Rectal smooth muscle tissue (tissue), 1 donor: ENCODE measurements at regions not wholly inside any gene's neighbourhood (a gene's known extent, or its start where the extent isn't known, plus 50 kb on each side); places are given as distances from the start of the nearest gene placed in this dataset.

Experiments used
- H3K27ac ChIP-seq: one replicate; pipeline ENCODE4 v1.7.0; 2013; ENCODE audit warnings: low read depth, low read length, inconsistent platforms
- H3K27me3 ChIP-seq: one replicate; pipeline ENCODE4 v1.7.0; 2013; ENCODE audit warnings: low read length; ENCODE audit not compliant: control insufficient read depth, insufficient read depth
- H3K36me3 ChIP-seq: one replicate; pipeline ENCODE4 v1.7.0; 2013; ENCODE audit warnings: low read length; ENCODE audit not compliant: control insufficient read depth, insufficient read depth
- H3K4me1 ChIP-seq: one replicate; pipeline ENCODE4 v1.7.0; 2013; ENCODE audit warnings: low read length; ENCODE audit not compliant: control insufficient read depth, insufficient read depth
- H3K4me3 ChIP-seq: one replicate; pipeline ENCODE4 v1.7.0; 2013; ENCODE audit warnings: low read length
- H3K9ac ChIP-seq: one replicate; pipeline ENCODE4 v1.7.0; 2013; ENCODE audit warnings: low read length

DNA sequence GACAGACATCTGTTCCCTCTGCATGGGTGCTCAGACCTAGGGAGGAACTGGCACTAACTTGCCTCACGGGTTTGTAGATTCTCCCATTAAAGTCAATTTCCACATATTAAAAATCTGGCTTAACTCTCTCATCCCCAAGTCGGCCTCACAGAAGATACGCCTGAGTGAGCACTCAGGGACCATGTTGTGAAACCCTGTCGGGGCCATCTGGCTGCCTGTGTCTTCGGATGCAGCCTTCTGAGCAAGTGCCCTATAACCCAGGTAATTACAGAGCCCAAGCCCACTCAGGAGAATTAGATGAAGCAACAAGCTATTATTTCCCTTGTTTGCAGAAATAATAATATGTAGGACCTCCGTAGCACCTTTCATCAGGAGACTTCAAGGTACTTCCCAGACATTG is 219.3 kb upstream of the GLI3 start:
- H3K4me3 ChIP-seq: no peak overlapping the region
- no peak overlapping the region for H3K9ac ChIP-seq
- no peaks in the 10 kb centered on the region for H3K36me3 ChIP-seq
- no peak overlapping the region for H3K27ac ChIP-seq
- H3K27me3 ChIP-seq: no peaks in the 10 kb centered on the region
- peaks cover 19% of the 10 kb centered on the region for H3K4me1 ChIP-seq

DNA sequence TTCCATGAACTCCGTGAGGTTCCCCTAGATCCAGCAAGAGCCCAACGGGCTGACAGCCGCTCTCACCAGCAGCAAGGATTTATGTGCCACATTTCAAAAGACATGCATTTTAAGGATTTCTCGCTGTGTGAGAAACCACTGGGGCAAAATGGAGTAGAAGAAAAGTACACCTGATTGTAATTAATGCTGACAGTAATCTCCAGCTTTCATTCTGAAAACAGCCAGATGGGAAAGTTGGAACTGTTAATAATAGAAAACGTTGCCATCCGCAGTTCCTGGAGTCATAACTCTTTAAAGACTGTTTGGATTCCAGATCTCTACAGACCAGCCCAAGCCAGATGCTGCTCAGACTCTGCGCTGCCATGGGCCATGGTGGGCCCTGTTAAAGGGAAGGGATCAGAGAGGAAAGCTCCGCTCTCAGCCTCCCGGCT is 216.9 kb upstream of the GLI3 start:
- Histone ChIP-seq H3K4me1 (peaks cover 21% of the 10 kb centered on the region), H3K27ac (peak overlapping the region; percentile 68), H3K9ac (no peak overlapping the region), H3K4me3 (no peak overlapping the region), H3K27me3 (no peaks in the 10 kb centered on the region), H3K36me3 (no peaks in the 10 kb centered on the region)

DNA sequence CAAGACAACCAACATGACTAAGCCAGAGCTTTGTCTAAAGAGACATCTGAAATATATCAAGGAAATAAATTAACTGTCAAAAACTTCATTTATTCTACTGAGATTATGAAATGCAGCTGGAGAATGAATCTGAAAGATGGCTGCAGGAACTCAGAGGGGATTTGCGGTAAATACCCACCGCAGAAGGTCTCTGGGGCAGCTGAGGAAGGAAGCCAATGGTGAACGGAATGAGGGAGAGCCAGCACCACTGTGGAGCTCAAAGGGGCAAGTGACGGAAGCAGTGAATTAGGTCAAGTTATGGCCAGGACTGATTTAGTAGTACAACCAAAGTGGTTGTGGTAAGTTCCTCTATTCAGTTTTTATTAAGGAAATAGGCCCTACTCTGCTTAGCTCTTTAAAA is 215.3 kb upstream of the GLI3 start:
- Histone ChIP-seq H3K27ac (no peak overlapping the region), H3K36me3 (no peaks in the 10 kb centered on the region), H3K27me3 (no peaks in the 10 kb centered on the region), H3K4me1 (peaks cover 19% of the 10 kb centered on the region), H3K4me3 (no peak overlapping the region), H3K9ac (no peak overlapping the region)

DNA sequence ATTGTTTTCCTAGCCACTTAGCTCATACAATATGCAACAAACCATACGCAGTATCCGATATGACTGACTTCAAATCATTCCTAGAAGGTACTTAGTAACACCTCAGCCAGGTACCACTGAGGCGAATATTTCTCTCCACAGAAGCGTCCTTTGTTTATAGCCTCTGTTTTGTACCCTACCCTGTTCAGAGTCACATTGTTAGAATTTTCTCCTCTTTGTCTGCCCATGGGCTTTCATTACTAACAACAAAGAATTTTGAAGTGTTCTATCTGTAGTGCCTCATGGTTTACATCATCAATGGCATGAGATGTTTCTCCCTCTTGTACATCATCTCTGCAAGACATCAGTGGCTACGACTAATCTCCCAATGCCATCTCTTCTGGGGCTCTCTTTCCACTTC is 212.4 kb upstream of the GLI3 start:
- H3K36me3 ChIP-seq: no peaks in the 10 kb centered on the region
- peaks cover 20% of the 10 kb centered on the region for H3K4me1 ChIP-seq
- H3K4me3 ChIP-seq: no peak overlapping the region
- H3K27ac ChIP-seq: no peak overlapping the region
- no peak overlapping the region for H3K9ac ChIP-seq
- no peaks in the 10 kb centered on the region for H3K27me3 ChIP-seq

DNA sequence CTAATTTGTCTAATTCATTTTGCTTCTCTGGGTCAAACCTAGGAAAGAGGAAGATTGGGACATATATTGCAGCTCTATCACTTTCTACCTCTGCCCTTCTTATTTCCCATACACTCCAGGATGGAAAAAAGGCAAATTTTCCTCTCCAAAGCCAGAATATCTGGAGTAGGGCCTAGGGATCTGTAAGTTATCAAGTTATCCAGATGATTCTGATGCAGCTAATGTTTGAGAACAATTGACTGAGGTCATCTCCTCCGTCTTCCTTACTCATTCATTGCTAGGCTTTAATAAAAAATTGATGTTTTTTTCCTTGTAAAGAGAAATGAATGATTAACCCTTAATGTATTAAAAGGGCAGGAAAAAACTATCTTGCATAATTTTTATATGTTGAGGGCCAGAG is 211.9 kb upstream of the GLI3 start:
- Histone ChIP-seq H3K9ac (no peak overlapping the region), H3K4me3 (no peak overlapping the region), H3K27me3 (no peaks in the 10 kb centered on the region), H3K27ac (no peak overlapping the region), H3K36me3 (no peaks in the 10 kb centered on the region), H3K4me1 (peaks cover 16% of the 10 kb centered on the region)

DNA sequence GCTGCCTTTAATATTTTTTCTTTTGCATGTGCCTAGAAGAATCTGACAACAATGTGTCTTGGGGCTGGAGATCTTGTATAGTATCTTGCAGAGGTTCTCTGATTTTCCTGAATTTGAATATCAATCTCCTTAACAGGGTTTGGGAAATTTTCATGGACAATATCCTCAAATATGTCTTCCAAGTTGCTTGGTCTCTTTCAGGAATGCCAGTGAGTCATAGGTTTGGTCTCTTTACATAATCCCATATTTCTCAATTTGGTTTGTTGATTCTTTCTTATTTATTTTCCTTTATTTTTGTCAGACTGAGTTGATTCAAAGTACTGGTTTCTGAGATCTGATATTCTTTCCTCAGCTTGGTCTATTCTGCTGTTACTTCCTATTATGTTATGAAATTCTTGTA is 208.7 kb upstream of the GLI3 start:
- Histone ChIP-seq H3K27ac (no peak overlapping the region), H3K27me3 (no peaks in the 10 kb centered on the region), H3K4me1 (peaks cover 6% of the 10 kb centered on the region), H3K9ac (no peak overlapping the region), H3K36me3 (no peaks in the 10 kb centered on the region), H3K4me3 (no peak overlapping the region)

DNA sequence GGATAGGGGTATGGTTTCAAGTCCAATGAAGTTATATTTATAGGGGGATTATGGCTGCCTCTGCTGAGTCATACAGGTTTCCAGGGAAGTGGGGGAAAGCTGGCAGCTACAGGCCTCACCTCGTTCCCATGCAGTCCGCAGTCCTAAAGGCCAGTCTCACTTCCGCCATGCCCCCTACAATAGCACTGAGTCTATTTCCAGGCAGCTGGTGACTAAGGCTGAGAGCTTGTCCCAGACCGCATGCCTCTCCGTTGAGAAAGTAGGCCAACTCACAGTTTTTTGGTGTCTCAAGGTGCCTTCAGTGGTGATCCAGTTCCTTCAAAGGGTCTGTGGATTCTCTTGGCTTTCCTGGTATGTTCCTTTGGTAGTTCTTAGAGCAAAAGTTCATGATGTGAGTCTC is 203.9 kb upstream of the GLI3 start:
- no peaks in the 10 kb centered on the region for H3K36me3 ChIP-seq
- no peak overlapping the region for H3K27ac ChIP-seq
- no peak overlapping the region for H3K9ac ChIP-seq
- H3K27me3 ChIP-seq: no peaks in the 10 kb centered on the region
- no peak overlapping the region for H3K4me3 ChIP-seq
- H3K4me1 ChIP-seq: peaks cover 3% of the 10 kb centered on the region

DNA sequence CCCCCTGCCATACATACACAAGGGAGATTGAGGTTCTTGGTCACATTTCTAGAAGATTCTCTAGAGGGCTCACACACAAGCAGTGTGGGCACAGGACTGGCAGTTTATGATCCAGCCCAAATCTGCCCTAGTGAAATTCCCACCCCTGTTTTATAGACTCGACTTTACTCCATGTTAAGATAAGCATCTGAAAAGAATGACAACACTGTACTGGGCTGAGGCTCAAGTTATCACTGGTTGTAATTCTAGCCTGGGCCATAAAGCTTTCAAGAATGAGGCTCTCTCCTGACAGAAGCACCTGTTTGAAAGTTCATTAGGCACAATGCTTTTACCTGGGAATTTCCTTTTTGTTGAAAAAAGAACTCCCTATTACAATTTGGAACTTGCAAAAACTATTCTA is 195.6 kb upstream of the GLI3 start:
- Histone ChIP-seq H3K27me3 (no peaks in the 10 kb centered on the region), H3K27ac (peak overlapping the region; percentile 1), H3K9ac (no peak overlapping the region), H3K4me1 (no peaks in the 10 kb centered on the region), H3K4me3 (no peak overlapping the region), H3K36me3 (no peaks in the 10 kb centered on the region)

DNA sequence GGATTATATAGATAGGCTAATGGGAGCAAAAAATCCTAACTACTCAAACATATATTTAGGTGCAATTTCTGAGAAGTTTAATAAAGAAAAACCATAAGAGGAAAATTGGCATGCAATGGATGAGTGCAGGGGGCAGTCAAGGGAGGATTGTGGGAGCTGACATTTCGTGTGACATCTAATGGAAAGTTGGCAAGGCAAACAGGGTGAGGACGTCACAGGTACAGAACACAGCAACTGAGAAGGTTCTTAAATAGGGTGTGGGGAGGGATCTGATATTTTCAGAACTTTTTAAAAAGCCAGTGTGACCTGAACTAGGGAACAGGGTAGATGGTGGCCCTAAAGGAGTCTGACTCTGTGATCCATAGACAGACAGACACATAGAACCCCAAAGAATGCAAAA is 194.9 kb upstream of the GLI3 start:
- H3K36me3 ChIP-seq: no peaks in the 10 kb centered on the region
- H3K27ac ChIP-seq: no peak overlapping the region
- no peak overlapping the region for H3K4me3 ChIP-seq
- H3K4me1 ChIP-seq: no peaks in the 10 kb centered on the region
- H3K27me3 ChIP-seq: no peaks in the 10 kb centered on the region
- no peak overlapping the region for H3K9ac ChIP-seq

DNA sequence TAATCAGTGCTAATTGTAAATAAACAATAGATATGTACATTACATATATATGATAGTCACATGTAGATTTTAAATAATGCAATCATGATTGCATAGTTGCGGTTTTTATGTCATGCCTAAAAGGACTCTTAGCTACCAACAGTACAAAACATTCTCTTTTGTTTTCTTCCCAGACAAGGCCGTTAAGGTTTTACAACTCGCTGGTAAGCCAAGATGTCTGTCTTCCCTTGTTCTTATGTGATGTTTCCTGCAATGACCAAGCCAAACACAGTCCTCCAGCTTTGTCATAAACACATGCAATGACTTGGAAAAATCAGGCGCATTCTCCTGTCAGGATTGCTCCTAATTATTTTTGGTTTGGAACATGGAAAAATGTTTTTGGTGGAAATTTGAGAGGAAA is 192.3 kb upstream of the GLI3 start:
- Histone ChIP-seq H3K27ac (peak overlapping the region; percentile 56), H3K36me3 (no peaks in the 10 kb centered on the region)

DNA sequence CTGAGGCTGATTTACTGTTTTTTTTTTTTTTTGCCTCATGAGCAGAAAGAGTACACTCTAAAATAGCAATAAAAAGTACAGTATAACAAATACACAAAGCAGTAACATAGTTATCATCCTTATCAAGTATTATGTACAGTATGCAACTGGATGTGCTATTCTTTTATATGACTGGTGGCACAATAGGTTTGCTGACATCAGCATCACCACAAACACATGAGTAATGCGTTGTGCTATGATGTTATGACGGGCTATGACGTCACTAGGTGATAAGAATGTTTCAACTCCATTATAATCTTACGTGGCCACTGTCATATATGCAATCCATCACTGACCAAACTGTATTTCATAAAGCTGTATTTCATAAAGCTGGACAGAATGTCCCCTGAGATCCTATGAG is 189.2 kb upstream of the GLI3 start:
- H3K4me1 ChIP-seq: no peaks in the 10 kb centered on the region
- no peak overlapping the region for H3K27ac ChIP-seq
- H3K9ac ChIP-seq: no peak overlapping the region

More for the DNA sequence above, 192.3 kb upstream of the GLI3 start:
- no peaks in the 10 kb centered on the region for H3K27me3 ChIP-seq
- no peak overlapping the region for H3K4me3 ChIP-seq
- H3K9ac ChIP-seq: no peak overlapping the region
- H3K4me1 ChIP-seq: no peaks in the 10 kb centered on the region

DNA sequence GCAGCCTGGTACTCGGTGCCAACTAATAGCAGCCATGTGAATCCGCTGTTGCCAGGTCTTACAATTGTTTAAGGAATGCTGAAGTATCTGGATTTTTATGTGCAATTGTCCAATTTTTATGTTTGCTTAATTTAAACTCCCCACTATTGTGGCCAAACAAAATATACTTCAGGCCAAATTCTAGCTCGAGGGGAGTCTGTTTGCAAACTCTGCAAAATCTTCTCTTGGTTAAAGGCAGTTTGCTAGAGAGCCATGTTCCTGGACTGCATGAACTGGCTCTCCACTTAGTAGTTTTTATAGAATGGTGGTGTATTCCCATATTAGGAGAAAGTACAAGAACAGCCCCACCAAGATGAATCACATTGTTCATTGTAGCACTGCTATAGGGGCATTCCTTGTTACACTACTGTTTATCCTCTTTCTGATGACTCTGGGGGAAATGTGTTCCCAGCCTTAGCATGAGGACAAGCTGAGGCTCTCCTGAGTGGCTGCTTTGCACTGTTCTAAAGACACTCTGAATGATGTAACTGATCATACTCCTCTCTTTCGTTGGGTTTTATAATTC is 178.0 kb upstream of the GLI3 start:
- Histone ChIP-seq H3K36me3 (no peaks in the 10 kb centered on the region), H3K27ac (no peak overlapping the region), H3K9ac (no peak overlapping the region), H3K27me3 (no peaks in the 10 kb centered on the region), H3K4me1 (no peaks in the 10 kb centered on the region), H3K4me3 (no peak overlapping the region)

More for the DNA sequence above, 189.2 kb upstream of the GLI3 start:
- Histone ChIP-seq H3K27me3 (no peaks in the 10 kb centered on the region), H3K36me3 (no peaks in the 10 kb centered on the region), H3K4me3 (no peak overlapping the region)

DNA sequence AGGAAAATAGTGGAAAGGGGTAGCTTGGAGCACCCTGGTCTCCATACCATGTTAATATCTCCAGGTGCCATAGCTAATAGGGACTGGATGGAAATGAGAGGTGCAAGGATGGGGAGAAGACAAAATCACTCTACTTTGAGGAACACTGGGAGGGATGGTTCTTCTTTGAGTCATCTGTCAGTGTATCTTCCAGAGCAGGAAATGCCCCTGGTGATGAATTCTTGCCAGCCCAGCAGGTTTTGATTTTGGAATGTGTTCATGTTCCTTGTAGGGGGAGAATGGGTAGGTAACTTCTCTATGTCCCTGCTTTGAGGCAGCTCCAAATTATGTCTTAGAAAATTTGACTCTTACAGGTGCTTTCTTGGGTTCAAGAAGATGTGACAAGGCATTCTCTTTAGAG is 177.0 kb upstream of the GLI3 start:
- no peaks in the 10 kb centered on the region for H3K36me3 ChIP-seq
- no peak overlapping the region for H3K9ac ChIP-seq
- H3K27ac ChIP-seq: no peak overlapping the region
- H3K4me3 ChIP-seq: no peak overlapping the region
- no peaks in the 10 kb centered on the region for H3K27me3 ChIP-seq
- H3K4me1 ChIP-seq: no peaks in the 10 kb centered on the region
